Upper lobe of left lung (tissue), 6 donors: ENCODE measurements at regions not wholly inside any gene's neighbourhood (a gene's known extent, or its start where the extent isn't known, plus 50 kb on each side); places are given as distances from the start of the nearest gene placed in this dataset.
A peak's percentile ranks its signal among the peaks of the same experiment; 100 is the strongest.
"Not testable (repeated sequence)": the region's sequence is repeated elsewhere in the genome, so short reads cannot be mapped to it uniquely, and the experiment has no call there.

ENCODE experiments used
- ATAC-seq, 2 donors: fragments of 200-7000 bp; cut with Tn5 transposase; one replicate each; pipeline ENCODE4 v1.9.1; 2022; ENCODE audit warnings: mild to moderate bottlenecking in 2 of 2, moderate library complexity in 2 of 2; ENCODE audit not compliant: low FRiP score in 2 of 2
- DNase-seq, 2 donors: peaks; one replicate each; pipeline ENCODE4 v3.0.0-alpha.2; 2019 to 2020
- H3K27ac ChIP-seq, 4 donors: fragments of 200-600 bp; sonication (generic); one replicate each; pipeline ENCODE4 v1.5.1; 2016 to 2019
- H3K27me3 ChIP-seq, 4 donors: fragments of 200-600 bp; sonication (generic); one replicate each; pipeline ENCODE4 v1.5.1; 2017 to 2019
- H3K36me3 ChIP-seq, 4 donors: fragments of 200-600 bp; sonication (generic); one replicate each; pipeline ENCODE4 v1.5.1; 2016 to 2019
- H3K4me1 ChIP-seq, 4 donors: fragments of 200-600 bp; sonication (generic); one replicate each; pipeline ENCODE4 v1.5.1; 2018 to 2019
- H3K4me3 ChIP-seq, 4 donors: fragments of 200-600 bp; sonication (generic); one replicate each; pipeline ENCODE4 v1.5.1; 2017 to 2019; ENCODE audit warnings: mild to moderate bottlenecking in 2 of 4, moderate library complexity in 1 of 4
- H3K9me3 ChIP-seq, 4 donors: fragments of 200-600 bp; sonication (generic); one replicate each; pipeline ENCODE4 v1.5.1; 2018 to 2019
- EP300 ChIP-seq, 4 donors: sonication (generic); formaldehyde crosslinking; IDR thresholded peaks; one replicate each; pipeline ENCODE4 v1.5.1; 2017; ENCODE audit warnings: antibody characterized with exemption in 4 of 4, control low read depth in 2 of 4
- POLR2A ChIP-seq, 4 donors: fragments of 450-650 bp; IDR thresholded peaks; one replicate each; pipeline ENCODE4 v1.5.1; 2016 to 2017; ENCODE audit warnings: antibody characterized with exemption in 4 of 4, mild to moderate bottlenecking in 2 of 4
- POLR2AphosphoS5 ChIP-seq, 2 donors: sonication (generic); formaldehyde crosslinking; IDR thresholded peaks; one replicate each; pipeline ENCODE4 v1.5.1; 2017; ENCODE audit warnings: antibody characterized with exemption in 2 of 2
- WGBS, 2 donors: methylation state at CpG; one replicate each; pipeline ENCODE4 v1.1.5; 2017 to 2018; 5-methylcytosine and 5-hydroxymethylcytosine counted together
- TF ChIP-seq, protein P1 (sequence below), 6 experiments: fragments of 450-650 bp in 4 of 6; fragments of 200-600 bp in 2 of 6; sonication (generic) in 2 of 6; IDR thresholded peaks; one replicate each; pipeline ENCODE4 v1.5.1; 2016 to 2019; ENCODE audit warnings: antibody characterized with exemption in 6 of 6
- donor health status: DM: no; HTN: no; CAD: no; lungs with moderate emphysema.
- donor health status: DM: no; HTN: yes; CAD: no; lungs with severe emphysema.

- Histone ChIP-seq H3K4me3 (no peak overlapping the region), H3K36me3 (no peaks in the 10 kb centered on the region), H3K27ac (peak overlapping the region in 1 of 4 donors; percentile 37), H3K9me3 (peaks cover 0 to 3% (median 0%) of the 10 kb centered on the region in 4 donors), H3K4me1 (peaks cover 0 to 3% (median 1%) of the 10 kb centered on the region in 4 donors), H3K27me3 (no peaks in the 10 kb centered on the region)
- ATAC-seq, result no peak
- DNase-seq, result no peak
- no peak for TF ChIP-seq POLR2AphosphoS5 (IDR thresholded peaks at IDR 0.05)
- TF ChIP-seq, protein P1, sequence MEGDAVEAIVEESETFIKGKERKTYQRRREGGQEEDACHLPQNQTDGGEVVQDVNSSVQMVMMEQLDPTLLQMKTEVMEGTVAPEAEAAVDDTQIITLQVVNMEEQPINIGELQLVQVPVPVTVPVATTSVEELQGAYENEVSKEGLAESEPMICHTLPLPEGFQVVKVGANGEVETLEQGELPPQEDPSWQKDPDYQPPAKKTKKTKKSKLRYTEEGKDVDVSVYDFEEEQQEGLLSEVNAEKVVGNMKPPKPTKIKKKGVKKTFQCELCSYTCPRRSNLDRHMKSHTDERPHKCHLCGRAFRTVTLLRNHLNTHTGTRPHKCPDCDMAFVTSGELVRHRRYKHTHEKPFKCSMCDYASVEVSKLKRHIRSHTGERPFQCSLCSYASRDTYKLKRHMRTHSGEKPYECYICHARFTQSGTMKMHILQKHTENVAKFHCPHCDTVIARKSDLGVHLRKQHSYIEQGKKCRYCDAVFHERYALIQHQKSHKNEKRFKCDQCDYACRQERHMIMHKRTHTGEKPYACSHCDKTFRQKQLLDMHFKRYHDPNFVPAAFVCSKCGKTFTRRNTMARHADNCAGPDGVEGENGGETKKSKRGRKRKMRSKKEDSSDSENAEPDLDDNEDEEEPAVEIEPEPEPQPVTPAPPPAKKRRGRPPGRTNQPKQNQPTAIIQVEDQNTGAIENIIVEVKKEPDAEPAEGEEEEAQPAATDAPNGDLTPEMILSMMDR (IDR thresholded peaks at IDR 0.05), result no peak
- TF ChIP-seq POLR2A (IDR thresholded peaks at IDR 0.05), result no peak
- no peak for TF ChIP-seq EP300 (IDR thresholded peaks at IDR 0.05)
- WGBS, 2 donors, result 54 to 69% methylated on average over 3 of the region's 3 CpGs
Measured at GRCh38 chr9:119873877-119874276, 504.6 kb upstream of the BRINP1 start.

- H3K36me3 ChIP-seq, H3K27me3 ChIP-seq, H3K4me3 ChIP-seq, ATAC-seq, H3K4me1 ChIP-seq, H3K9me3 ChIP-seq: not testable (repeated sequence)
- 88 to 97% methylated on average over 13 to 25 of the region's 26 CpGs for WGBS, 2 donors
- H3K27ac ChIP-seq, result peak overlapping the region in 1 of 4 donors; percentile 69
- peak in 1 of 2 donors; percentile 64 for DNase-seq
Measured at GRCh38 chr9:119870251-119870650, 501.0 kb upstream of the BRINP1 start.

GRCh38 chr9:119868694-119869093, 499.5 kb upstream of the BRINP1 start:
- TF ChIP-seq, protein P1 (IDR thresholded peaks at IDR 0.05), result no peak
- TF ChIP-seq EP300 (IDR thresholded peaks at IDR 0.05), result peak in 2 of 4 donors; percentile 92 to 97
- peak in 1 of 2 donors; percentile 84 for TF ChIP-seq POLR2AphosphoS5 (IDR thresholded peaks at IDR 0.05)
- DNase-seq (peak in 1 of 2 donors; percentile 46), ATAC-seq (peak in 1 of 2 donors; percentile 59)
- no peak overlapping the region for H3K4me3 ChIP-seq
- H3K36me3 ChIP-seq, result no peaks in the 10 kb centered on the region
- H3K9me3 ChIP-seq, result peaks cover 0 to 3% (median 0%) of the 10 kb centered on the region in 4 donors
- H3K4me1 ChIP-seq, result peaks cover 0 to 9% (median 2%) of the 10 kb centered on the region in 4 donors
- H3K27ac ChIP-seq, result peak overlapping the region; percentile 36 to 77 (median 61)
- H3K27me3 ChIP-seq, result no peaks in the 10 kb centered on the region
- 20 to 25% methylated on average over 5 of the region's 5 CpGs for WGBS, 2 donors

DNA sequence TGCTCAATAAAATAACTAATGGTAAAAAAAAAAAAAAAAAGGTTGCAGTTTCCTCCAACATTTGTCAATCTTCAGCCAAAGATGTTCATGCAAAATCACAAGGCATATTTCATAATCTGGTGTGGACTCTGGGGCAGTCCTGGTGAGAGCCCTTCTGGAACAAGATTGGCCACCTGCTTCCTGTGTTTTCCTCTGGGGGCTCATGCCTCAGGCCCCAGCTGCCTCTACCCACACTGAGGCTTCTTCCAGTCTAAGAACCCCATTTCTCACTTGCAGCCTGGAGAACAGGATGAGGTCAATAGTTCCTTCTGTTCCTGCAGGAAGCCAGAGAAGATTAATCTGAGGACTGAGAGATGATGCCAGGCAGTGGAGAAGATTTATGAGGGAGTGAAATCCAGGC, 492.6 kb upstream of the BRINP1 start:
- no peaks in the 10 kb centered on the region for H3K4me1 ChIP-seq
- H3K4me3 ChIP-seq, result no peak overlapping the region
- H3K9me3 ChIP-seq, result no peaks in the 10 kb centered on the region
- no peaks in the 10 kb centered on the region for H3K36me3 ChIP-seq
- H3K27me3 ChIP-seq, result no peaks in the 10 kb centered on the region
- no peak for DNase-seq
- peak overlapping the region in 1 of 4 donors; percentile 46 for H3K27ac ChIP-seq
- peak in 1 of 2 donors; percentile 15 for TF ChIP-seq POLR2AphosphoS5 (IDR thresholded peaks at IDR 0.05)
- TF ChIP-seq, protein P1 (IDR thresholded peaks at IDR 0.05), result no peak
- peak in 1 of 4 donors; percentile 26 for TF ChIP-seq EP300 (IDR thresholded peaks at IDR 0.05)
- TF ChIP-seq POLR2A (IDR thresholded peaks at IDR 0.05), result no peak
- ATAC-seq, result peak in 1 of 2 donors; percentile 55

GRCh38 chr9:119859128-119859527, 489.9 kb upstream of the BRINP1 start:
- WGBS, 2 donors, result 71 to 76% methylated on average over 2 of the region's 2 CpGs
- TF ChIP-seq EP300 (IDR thresholded peaks at IDR 0.05), result no peak
- TF ChIP-seq, protein P1 (IDR thresholded peaks at IDR 0.05), result no peak
- TF ChIP-seq POLR2A (IDR thresholded peaks at IDR 0.05), result no peak
- TF ChIP-seq POLR2AphosphoS5 (IDR thresholded peaks at IDR 0.05), result no peak
- Histone ChIP-seq H3K4me3 (no peak overlapping the region), H3K27me3 (no peaks in the 10 kb centered on the region), H3K9me3 (no peaks in the 10 kb centered on the region), H3K27ac (no peak overlapping the region), H3K36me3 (no peaks in the 10 kb centered on the region), H3K4me1 (no peaks in the 10 kb centered on the region)
- no peak for DNase-seq
- ATAC-seq, result no peak
